ENCODE measurements at regions not wholly inside any gene's neighbourhood (a gene's known extent, or its start where the extent isn't known, plus 50 kb on each side); places are given as distances from the start of the nearest gene placed in this dataset.

DNA sequence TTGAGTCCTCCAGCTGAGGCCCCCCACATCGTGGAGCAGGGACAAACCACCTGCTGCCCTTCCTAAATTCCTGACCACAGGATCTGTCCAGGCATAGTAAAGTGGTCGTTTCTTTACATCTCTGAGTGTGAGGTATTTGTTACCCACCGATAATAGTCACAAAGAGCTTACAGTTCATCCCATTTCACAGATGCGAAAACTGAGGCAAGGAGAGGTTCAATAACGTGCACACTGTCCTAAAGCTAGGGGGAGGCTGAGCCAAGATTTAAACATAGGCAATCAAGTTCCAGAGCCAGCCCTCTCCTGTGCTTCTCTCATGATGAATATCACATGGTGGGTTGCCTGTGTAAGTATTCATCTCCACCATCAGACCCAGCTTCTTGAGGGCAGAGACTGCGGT lies 135.4 kb downstream of the CCT6B start:
- no peak for DNase-seq

DNA sequence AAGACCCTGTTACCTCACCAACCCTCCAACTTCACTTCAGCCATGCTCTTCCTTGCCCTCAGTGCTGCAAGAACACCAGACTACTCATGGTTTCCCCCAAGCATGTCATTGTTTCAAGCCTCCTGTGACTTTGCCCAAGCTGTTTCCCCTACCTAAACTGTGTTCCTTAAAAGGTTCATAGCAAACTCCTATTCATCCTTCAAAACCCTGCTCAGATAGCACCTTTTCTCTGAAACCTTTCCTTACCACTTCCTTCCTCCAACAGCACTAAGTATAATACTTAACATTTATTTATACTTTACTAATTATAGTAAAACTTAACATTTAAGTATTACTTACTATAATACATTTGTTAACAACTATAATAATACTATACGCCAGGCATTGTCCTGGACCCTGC lies 136.2 kb downstream of the CCT6B start:
- no peak for DNase-seq

DNA sequence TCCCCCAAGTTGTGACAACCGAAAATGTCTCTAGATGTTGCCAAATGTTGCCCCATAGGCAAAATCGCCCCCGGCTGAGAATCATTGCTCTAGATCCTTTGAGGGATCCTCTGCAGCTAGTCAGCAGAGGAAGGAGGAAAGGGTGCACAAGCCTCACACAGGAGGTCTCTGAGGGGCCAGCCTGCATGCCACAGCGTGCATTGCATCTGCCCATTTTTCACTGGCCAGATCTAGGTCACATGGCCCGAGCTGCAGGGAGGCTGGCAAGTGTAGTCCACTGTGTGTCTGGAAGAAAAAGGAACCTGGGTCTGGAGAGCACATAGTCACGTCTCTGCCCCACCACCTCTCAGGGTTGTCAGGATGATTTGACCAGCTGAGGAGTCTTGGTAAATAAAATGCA lies 138.2 kb downstream of the CCT6B start:
- no peak for DNase-seq

DNA sequence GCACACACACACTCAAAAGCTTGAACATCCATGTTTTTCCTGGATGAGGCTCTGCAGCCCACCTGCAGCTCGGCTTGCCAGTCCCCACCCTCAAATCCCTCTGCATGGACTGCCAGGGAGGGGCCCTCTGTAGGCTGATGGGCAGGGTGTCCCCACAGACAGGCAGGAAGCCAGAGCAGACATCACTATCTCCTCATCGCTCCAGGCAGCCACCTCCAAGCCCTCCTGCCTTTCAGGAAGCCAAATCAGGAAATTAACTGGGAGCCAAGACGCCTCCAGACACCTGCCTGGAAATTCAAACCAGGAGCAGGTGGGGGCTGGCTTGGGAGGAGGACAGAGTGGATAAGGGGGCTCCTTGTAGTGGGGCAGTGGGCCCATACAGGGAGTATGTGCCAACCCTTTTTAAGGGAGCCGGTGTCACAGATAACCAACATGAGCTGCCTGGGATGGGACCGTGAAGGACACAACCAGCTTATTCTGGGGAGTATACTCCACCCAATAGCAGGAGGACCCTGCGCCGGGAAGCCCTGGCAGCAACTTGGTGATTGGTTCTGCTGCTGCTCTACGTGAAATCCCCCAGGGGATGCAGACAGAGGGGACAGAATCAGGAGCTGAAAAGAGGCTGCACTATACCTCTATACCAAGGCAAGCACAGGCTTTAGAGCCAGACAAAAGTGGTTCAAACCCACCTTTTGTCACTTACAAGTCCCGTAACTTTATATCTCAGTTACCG lies 139.1 kb downstream of the CCT6B start:
- DNase-seq, result peak; percentile 14

DNA sequence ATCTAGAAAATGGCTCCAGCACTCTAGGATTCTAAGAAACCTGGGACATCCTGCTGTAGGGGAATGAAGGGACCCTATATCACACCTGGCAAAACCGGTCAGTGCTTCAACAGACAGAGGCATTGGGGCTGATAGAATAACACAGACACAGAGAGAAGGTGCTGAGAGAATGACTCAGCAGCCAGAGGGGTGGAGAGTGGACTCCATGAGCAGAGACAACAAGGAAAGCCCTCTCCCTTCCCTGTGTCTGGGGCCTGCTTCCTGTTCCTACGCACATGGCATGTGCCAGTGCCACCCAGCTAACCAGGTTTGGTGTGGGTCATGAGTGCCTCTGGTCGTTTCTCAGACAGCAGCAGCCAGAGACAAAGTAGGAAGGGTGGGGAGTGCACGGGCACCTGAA lies 140.3 kb downstream of the CCT6B start:
- no peak for DNase-seq

DNA sequence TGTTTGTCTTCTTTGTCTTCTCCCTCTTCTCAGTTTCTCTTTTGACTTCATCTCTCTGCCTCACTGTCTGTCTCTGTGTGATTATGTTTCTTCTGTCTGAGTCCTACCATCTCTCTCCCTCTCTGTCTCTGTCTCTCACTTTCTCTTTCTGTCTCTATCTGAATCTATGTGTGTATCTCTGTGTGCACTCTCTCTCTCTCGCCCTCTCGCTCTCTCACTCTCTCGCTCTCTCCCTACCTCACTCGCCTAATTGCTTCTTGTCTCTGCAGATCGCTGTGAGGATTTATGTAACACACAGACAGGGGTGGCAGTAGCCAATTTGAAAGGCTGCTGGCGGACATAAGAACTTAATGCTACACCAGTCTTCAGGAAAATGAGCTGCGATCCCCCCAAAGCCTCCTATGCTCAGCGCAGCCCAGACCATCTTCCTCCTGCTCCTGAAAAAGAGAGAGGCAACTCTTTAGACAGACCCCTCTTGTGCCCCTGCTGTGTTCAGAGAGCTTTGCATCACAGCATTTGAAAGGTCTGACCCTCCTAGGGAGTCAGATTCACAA lies 140.9 kb downstream of the CCT6B start:
- no peak for DNase-seq

DNA sequence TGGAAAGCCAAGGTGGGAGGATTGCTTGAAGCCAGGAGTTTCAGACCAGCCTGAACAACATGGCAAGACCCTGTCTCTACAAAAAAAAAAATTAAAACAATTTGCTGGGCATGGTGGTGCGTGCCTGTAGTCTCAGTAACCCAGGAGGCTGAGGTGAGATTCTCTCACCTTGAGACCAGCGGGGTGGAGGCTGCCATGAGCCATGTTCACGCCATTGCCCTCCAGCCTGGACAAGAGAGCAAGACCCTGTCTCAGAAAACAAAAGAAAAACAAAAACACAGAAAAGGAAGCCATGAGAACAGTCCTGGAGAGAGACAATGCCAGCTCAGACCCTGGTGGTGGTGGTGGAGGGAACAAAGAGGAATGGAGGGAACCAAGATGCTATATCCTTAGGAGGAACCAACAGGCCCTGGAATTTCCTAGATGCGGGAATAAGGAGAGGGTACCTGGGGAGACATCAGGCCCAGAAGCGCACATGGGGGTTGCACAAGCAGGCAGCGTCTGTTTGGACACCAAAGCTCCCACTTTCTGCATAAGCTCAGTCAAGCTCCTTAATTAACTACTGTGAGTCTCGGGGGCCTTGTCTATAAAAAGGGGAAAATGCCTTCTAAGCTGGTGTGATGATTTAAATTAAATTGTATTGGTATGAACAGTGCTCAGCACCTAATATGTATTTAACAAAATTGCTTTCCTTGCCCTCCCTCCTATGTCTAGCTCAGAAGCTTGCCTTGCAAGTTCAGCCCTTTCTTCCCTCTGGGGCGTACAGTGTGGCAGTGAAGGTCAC lies 143.8 kb downstream of the CCT6B start:
- DNase-seq, result no peak

DNA sequence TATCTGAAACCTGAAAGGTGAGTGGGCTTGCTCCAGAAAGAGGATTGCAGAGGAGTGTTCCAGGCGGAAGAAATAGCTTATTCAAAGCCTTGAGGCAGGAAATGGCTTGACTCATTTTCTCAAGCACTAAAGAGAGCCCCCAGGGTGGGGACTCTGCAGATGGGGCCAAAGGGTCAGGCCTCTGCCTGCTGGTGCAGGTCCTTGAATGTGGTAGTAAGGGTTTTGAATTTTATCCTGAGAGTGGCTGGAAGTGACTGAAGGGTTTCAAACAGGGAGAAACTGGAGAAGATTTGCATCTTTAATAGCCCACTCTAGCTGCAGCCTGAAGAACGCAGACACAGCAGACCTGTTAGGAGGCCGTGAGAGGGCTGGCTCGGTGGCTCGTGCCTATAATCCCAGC lies 144.4 kb downstream of the CCT6B start:
- no peak for DNase-seq

DNA sequence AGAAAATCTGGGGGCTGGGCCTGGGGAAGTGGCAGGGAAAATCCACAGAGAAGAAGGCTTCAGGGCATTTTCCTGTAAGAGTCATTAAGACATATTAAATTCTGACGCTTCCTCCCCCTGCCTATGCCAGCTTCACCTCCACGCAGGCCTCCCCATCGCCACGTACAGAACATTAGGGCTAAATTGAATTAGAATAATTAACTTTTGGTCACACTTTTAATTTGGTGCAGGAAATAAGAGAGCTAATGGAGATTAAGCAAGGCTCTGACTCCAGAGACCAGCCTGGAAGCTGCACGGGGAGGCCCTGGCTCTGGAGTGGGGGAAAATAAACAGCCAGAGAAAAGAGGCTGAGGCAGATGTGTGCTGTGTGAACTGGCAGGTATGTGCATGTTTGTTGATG lies 148.0 kb downstream of the CCT6B start:
- no peak for DNase-seq

DNA sequence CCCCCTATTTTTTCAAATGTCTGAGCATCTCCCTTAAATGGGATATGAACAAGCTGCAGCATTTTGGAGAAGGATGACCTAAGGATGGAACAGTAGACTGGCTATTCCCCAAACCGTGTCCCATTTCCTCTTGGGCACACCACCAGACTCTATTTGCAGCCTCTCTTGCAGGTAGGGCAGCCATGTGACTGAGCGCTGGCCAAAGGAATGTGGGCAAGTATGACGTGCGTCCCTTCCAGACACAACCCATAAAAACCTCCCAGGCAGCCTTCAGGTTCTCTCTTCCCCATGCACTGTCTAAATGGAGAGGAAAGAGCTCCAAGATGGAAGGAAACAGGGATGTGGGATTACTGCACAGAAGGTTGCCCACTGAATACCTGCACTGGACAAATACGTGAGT lies 149.7 kb downstream of the CCT6B start:
- no peak for DNase-seq

DNA sequence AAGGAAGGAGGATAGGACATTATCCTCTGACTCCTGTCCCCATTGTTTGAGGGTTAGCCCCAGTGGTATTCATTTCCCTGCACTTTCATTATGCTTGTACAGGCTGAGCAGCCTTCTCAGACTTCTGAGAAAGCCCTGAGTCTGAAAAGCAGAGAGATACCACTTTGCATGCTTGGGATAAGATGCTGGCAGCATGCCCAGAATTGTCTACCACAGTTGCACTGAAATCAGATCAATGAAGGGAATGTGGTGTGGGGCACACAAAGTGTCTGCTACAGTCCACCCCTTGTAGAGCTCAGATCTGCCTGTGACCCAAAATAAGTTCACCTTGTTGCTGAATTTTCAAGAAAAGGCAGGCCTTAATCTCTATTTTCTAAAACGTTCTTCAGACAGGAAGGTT lies 160.6 kb downstream of the CCT6B start:
- no peak for DNase-seq

DNA sequence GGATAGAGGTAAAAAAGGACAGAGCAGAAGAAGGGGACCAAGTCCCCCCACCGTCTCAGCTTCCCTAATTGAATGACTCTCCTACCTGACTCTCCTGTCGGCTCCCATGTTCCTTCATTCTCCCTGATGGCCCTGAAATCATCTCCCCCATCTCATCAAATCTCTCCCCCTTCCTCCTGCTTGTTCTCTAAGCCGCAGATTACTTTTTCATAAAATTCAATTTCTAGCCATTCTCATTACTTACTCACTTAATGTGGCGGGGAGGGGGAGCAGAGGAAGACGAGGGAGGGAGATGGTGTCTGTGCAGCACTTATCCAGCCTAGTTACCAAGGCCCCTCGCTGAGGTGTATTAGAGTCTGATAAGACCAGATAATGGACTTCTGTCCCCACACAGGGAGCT lies 161.5 kb downstream of the CCT6B start:
- DNase-seq, result no peak

DNA sequence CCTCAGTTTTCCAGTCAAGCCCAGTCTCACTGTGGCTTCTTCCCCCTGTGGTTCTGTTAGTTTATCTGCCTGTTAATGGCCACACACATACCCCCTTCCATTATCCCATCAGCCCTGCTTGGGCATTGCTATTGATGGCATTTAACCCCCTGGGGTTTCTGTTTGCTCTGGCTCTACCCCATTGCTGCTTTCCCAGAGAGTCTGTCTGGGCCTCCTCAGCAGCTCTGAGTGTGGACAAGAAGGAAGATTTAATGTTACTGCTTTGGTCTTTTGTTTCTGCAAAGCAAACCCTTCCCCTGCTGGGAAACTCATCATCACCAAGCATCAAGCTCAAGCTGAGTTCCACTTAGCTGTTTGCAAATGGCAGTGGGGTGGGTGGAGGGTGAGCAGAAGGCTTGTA lies 162.7 kb downstream of the CCT6B start:
- no peak for DNase-seq

DNA sequence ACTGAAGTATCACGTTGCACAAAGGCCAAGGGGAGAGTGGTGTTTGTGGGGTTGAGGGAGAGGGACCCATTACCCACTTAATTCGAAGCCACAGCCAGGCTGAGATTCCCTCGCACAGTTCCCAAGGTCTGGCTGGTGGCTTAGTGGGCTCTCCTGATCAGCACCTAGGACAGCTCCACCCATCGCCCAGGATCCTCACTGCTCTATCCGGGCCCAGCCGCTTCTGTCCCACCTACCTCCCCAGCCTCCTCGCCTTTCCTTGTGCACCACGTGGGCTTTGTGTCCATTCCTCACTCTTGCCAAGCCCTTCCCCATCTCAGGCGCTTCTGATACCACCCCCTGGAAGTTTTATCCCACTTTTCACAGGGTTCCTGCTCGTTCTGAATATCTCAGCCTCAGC lies 163.5 kb downstream of the CCT6B start:
- no peak for DNase-seq

DNA sequence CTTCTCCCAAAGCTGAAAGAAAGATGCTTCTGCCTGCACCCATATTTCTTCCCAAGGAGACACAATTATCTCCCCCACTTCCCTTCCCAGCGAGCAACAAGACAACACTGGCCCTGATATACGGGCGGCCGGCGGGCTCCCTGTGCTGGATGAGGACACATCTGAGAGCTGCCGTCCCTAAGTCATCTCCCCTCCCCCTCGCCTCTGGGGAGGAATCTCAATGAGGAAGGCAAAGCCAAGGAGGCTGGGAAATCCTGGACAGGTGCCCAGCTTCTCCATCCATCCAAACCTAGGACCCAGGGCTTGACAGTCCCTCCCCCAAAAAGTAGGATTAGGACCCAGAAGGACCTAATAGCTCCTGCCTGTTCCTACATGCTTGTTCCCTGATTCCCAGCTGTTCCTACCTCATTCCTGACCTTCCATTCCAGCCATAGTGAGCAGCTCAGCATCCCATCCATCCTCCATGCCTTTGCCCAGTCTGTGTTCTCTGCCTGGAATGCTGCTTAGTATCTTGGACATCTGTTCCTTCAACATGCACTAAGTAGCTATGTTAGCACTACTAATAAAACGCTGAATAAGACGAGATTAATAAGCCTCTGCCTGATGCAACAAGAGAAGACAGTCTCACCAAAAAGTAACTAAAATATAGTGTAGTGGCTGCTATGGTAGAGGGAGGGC lies 167.9 kb downstream of the CCT6B start:
- DNase-seq, result no peak

DNA sequence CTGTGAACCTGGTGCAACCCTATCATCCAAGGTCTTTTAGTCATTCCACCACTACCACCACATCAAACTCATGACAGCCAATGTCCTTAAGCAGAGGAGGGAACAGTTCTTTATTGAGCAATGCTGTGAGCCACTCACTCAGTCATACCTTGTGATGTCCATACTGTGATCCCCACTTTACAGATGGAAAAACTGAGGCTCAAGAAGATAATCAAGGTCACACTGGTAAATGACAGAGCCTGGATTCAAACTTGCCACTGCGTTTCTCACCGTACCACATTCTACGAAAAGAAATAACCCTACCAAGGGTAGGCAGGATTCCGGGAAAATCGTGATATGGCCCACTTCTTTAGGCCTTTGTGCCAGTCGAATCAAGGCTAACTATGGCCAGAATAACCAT lies 172.6 kb downstream of the CCT6B start:
- no peak for DNase-seq

DNA sequence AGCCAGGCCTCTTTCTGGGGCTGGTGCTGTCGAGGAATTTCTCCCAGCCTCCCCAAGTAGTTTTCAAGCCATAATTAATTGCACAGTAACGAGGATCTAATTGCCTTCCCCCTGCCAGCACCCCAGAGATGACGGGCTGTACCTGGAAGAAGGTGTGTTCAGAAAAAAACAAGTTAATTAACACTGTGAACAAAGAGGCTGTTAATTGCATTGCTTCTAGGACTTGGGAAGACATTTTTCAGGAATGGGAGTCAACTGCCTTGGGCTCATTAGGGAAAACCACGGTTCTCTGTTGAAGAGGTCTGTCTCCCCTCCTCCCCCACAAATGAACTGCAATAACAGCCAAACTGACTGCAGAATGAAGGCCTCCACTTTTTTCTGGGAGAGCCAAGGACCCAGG lies 176.7 kb downstream of the CCT6B start:
- no peak for DNase-seq

DNA sequence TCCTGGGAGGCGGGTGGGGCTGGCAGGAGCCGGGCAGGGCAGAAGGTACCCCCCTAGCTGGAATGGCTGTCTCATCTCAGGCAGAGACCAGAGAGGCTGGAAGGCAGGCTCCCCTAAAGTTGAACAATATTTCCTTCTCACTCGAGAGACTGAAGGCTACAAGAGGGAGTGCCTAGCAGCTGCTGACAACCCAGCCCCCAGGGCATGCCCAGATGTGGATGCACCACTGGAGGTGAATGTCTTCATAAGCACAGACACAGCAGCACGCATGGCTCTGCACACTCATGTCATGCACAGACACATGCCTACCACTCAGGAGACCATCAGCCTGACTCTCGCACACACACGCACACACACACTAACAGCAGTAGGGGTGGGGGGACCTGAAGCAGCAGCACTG lies 179.0 kb downstream of the CCT6B start:
- DNase-seq, result no peak

DNA sequence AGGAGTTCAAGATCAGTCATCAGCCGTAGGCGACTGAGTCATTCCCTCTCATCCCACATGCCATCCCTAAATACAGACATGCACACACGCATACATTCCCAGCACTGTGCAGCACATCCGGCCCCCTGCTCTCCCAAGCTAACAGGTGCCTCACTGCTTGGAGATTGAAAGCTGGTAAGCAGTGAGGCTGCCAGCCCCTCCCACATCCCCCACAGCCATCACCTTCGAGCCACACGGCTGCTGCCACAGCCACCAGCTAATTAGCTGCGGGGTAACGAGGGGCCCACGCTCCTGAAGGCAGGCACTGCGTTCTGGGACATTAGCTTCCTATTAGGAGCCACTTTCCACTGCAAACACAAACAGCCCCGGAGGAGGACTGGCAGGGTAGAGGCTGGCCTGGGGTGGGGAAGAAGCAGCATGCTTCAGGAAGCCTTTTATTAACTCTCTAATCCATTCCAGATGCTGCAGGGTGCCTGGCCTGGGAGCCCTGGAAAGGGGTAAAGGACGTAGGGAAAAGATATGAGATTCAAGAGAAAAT lies 179.6 kb downstream of the CCT6B start:
- peak; percentile 6 for DNase-seq

DNA sequence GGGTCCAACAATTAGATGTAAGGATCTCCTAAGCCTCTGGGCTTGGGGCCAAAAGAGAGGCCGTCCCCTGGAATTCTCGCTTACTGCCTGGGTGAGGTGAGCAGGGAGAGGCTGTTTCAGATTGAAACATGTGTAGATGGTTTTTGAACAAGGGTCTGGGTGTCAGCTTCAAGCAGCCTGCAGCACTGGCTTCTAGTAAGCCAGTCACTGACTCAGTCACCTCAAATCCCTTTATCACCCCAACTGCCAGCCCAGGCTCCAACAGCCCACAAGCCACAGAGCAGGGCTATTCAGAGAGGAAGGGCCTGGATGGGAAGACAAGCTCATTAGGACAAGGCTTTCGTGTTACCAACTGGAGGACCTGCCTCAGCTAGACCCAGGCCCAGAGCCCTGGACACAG lies 180.2 kb downstream of the CCT6B start:
- DNase-seq, result no peak

DNA sequence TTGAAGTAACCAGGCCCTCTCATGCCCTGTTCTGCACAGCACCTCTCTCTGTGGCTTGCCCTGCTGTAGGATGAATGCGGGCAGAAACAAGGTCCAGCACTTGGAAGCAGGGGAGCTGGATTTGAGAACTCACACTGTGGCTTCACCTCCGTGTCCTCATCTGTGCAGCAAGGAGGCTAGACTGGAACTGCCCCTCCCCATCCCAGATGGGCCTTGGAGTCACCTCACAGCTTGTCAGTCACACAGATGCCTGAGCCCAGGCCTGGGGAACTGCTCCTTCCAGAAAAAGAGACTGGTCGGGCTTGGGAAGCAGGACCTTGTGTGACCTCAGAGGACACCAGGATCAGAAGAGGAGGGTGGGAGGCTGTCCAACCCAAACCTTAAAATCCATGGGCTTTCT lies 180.8 kb downstream of the CCT6B start:
- DNase-seq, result no peak

DNA sequence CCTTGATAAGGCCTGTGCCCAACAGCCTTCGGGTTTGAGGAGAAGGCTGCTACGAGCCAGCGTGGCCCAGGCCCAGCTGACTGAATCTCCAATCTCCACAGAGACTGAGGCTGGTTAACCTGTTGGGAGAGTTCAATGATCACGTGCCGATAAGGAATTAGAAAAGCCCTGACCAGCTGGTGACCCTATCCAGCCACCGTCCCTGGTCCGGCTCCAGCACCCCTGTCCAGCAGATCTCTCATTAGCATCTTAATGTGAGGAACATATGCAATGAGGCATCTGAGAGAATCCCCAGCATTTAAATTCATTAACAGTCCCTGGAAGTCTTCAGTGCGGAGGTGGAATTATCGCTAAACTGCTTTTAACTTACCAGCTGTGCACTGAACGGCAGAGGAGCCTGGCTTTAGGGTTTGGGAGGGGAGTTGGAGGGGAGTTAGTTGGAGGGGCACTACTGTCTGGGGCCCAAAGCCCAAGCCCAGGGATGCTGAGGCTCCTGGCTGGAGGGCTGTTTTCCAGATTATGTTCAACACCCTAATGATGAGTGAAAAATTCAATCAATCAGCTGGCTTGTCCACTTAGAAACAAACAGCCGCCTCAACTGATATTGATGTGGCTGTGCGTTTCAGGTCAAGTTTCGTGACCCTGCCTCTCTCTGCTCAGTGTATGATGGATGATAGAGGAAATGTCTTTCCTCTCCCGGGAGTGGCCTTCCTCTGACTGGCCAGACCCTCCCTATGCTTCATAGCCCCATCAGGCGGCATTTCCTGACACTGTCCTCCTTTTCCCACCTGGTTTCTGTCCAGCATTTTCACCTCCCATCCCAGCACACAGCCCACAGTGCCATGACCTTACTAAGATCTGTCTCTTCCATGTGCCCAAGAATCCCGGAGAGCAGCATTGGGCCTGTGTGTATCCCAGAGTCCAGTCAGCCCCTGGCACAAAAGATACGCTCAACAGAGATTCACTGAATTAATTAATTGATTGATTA lies 184.5 kb downstream of the CCT6B start:
- no peak for DNase-seq
